ENCODE measurements at regions not wholly inside any gene's neighbourhood (a gene's known extent, or its start where the extent isn't known, plus 50 kb on each side); places are given as distances from the start of the nearest gene placed in this dataset.

DNA sequence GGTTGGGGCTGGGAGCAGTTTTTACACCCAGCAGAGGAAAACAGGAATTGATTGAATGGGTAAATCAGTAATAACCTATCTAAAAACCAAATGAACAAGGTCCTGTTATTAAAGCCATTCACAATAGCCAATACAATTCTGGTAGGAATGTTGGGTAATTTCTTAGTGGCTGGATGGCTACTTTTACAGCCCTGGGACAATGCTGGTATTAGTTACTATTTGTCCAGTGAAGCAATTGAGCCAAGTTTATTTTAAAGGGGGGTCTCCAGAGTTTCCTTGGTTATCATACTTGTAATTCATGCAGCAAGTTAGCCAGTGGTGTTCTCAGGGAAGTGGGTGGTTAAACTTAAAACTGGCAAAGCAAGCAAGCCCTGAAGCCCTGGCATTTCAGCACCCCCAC, 92.3 kb upstream of the STARD13 start:
- H3K9me1 ChIP-seq (ENCODE audit: insufficient read depth, low read length) = peaks cover 3% of the 10 kb centered on the region; the same call in 1 of the 2 replicates
- no peaks in the 10 kb centered on the region for H3K36me3 ChIP-seq (ENCODE audit: control insufficient read depth, insufficient read depth, low read length)
- no peak overlapping the region for H2BK120ac ChIP-seq (ENCODE audit: low read depth, low read length)
- H3K9me3 ChIP-seq (ENCODE audit: control insufficient read depth, insufficient read depth, low read length) = no peaks in the 10 kb centered on the region
- no peak overlapping the region for H3K18ac ChIP-seq (ENCODE audit: low read depth, low read length)
- no peak overlapping the region for H2AK5ac ChIP-seq (ENCODE audit: low read depth, low read length)
- no peaks in the 10 kb centered on the region for H3K79me1 ChIP-seq (ENCODE audit: low read depth in 1 of 2, low read length in 2 of 2)
- H3K23ac ChIP-seq (ENCODE audit: low read depth, low read length) = no peak overlapping the region; the same call in 1 of the 2 replicates
- H2AFZ ChIP-seq (replicated peaks; ENCODE audit: low read length, poor library complexity) = no peak overlapping the region
- H3K14ac ChIP-seq (replicated peaks; ENCODE audit: low read depth, low read length) = no peak overlapping the region
- H3K9ac ChIP-seq (ENCODE audit: low read depth, low read length) = no peak overlapping the region
- no peak overlapping the region for H3K56ac ChIP-seq (ENCODE audit: extremely low read depth, insufficient read depth, low read length)
- H4K91ac ChIP-seq (ENCODE audit: insufficient read depth, low read depth, low read length) = no peak overlapping the region
- H2BK20ac ChIP-seq (ENCODE audit: low read depth, low read length) = no peak overlapping the region
- no peak for DNase-seq
- no peak overlapping the region for H3K27ac ChIP-seq (ENCODE audit: insufficient read depth, low read length)
- intact Hi-C loops (cut with micrococcal nuclease) (loop anchor here (1.0 kb wide), 1 partner anchor 37 kb away; no protein-coding TSS in a partner anchor), dilution Hi-C loops (cut with HindIII; ENCODE audit: low sequenced_read_pairs, unreplicated experiment) (no loop called here), in situ Hi-C loops (cut with MboI; ENCODE audit: low sequenced_read_pairs) (no loop called here)
- H3K27me3 ChIP-seq (ENCODE audit: control insufficient read depth, insufficient read depth, low read length) = no peaks in the 10 kb centered on the region
- no peak overlapping the region for H2BK15ac ChIP-seq (ENCODE audit: low read depth, low read length)
- H3K4me2 ChIP-seq (ENCODE audit: low read depth, low read length) = no peak overlapping the region
- no peak overlapping the region for H3K4ac ChIP-seq (ENCODE audit: low read depth, low read length)
- H2AK9ac ChIP-seq (replicated peaks; ENCODE audit: low read depth, low read length, poor library complexity) = no peak overlapping the region
- CTCF ChIA-PET = no interaction called here
- no peak overlapping the region for H4K5ac ChIP-seq (ENCODE audit: low read depth, low read length)
- no peaks in the 10 kb centered on the region for H3K4me1 ChIP-seq (ENCODE audit: control insufficient read depth, insufficient read depth, low read length)
- POLR2A ChIA-PET (ENCODE audit: unreplicated experiment) = no interaction called here
- ATAC-seq (ENCODE audit: low read depth) = no peak
- no TSS peak for BruUV-seq (replicated peaks)
- TF ChIP-seq, protein P1, sequence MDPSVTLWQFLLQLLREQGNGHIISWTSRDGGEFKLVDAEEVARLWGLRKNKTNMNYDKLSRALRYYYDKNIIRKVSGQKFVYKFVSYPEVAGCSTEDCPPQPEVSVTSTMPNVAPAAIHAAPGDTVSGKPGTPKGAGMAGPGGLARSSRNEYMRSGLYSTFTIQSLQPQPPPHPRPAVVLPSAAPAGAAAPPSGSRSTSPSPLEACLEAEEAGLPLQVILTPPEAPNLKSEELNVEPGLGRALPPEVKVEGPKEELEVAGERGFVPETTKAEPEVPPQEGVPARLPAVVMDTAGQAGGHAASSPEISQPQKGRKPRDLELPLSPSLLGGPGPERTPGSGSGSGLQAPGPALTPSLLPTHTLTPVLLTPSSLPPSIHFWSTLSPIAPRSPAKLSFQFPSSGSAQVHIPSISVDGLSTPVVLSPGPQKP (IDR thresholded peaks at IDR 0.05; ENCODE audit: borderline replicate concordance, low read depth, low read length) = no peak
- TF ChIP-seq CHD1 (IDR thresholded peaks at IDR 0.05; ENCODE audit: low read depth, low read length) = no peak
- no peak for TF ChIP-seq CEBPB (IDR thresholded peaks at IDR 0.05; ENCODE audit: low read depth, low read length)
- TF ChIP-seq POLR2A (IDR thresholded peaks at IDR 0.05; ENCODE audit: low read depth, low read length) = no peak
- TF ChIP-seq RAD21 (IDR thresholded peaks at IDR 0.05; ENCODE audit: low read length) = no peak
- no peak for TF ChIP-seq FOS (IDR thresholded peaks at IDR 0.05; ENCODE audit: low read depth, low read length)
- no peak for TF ChIP-seq MAZ (IDR thresholded peaks at IDR 0.05; ENCODE audit: borderline replicate concordance, low read depth, low read length)
- TF ChIP-seq RFX5 (IDR thresholded peaks at IDR 0.05; ENCODE audit: low read depth, low read length) = no peak
- TF ChIP-seq USF2 (IDR thresholded peaks at IDR 0.05; ENCODE audit: low read depth, low read length) = no peak
- no peak for TF ChIP-seq MXI1 (IDR thresholded peaks at IDR 0.05; ENCODE audit: borderline replicate concordance, low read depth, low read length)
- no peak for TF ChIP-seq NFE2L2 (IDR thresholded peaks at IDR 0.05; ENCODE audit: low read depth, low read length)
- TF ChIP-seq MAFK (IDR thresholded peaks at IDR 0.05; ENCODE audit: low read depth, low read length) = no peak
- TF ChIP-seq SMC3 (IDR thresholded peaks at IDR 0.05; ENCODE audit: low read depth, low read length) = no peak
- TF ChIP-seq, protein P2, sequence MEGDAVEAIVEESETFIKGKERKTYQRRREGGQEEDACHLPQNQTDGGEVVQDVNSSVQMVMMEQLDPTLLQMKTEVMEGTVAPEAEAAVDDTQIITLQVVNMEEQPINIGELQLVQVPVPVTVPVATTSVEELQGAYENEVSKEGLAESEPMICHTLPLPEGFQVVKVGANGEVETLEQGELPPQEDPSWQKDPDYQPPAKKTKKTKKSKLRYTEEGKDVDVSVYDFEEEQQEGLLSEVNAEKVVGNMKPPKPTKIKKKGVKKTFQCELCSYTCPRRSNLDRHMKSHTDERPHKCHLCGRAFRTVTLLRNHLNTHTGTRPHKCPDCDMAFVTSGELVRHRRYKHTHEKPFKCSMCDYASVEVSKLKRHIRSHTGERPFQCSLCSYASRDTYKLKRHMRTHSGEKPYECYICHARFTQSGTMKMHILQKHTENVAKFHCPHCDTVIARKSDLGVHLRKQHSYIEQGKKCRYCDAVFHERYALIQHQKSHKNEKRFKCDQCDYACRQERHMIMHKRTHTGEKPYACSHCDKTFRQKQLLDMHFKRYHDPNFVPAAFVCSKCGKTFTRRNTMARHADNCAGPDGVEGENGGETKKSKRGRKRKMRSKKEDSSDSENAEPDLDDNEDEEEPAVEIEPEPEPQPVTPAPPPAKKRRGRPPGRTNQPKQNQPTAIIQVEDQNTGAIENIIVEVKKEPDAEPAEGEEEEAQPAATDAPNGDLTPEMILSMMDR (conservative IDR thresholded peaks at IDR 0.05; ENCODE audit: low read depth, low read length) = no peak
- TF ChIP-seq RCOR1 (IDR thresholded peaks at IDR 0.05; ENCODE audit: insufficient replicate concordance, low read length) = no peak
- H2BK5ac ChIP-seq (ENCODE audit: low read depth, low read length, poor library complexity, severe bottlenecking) = no peak overlapping the region
- no peak overlapping the region for H3K4me3 ChIP-seq (ENCODE audit: insufficient read depth, low read depth, low read length)
- H4K8ac ChIP-seq (ENCODE audit: low read depth in 2 of 2, low read length in 2 of 2) = no peak overlapping the region
- no peaks in the 10 kb centered on the region for H4K20me1 ChIP-seq (ENCODE audit: insufficient read depth, low read length)

Data from IMR-90 (cell line).